A549 (cell line): ENCODE measurements at regions not wholly inside any gene's neighbourhood (a gene's known extent, or its start where the extent isn't known, plus 50 kb on each side); places are given as distances from the start of the nearest gene placed in this dataset.
A peak's percentile ranks its signal among the peaks of the same experiment; 100 is the strongest.

ENCODE experiments used
- ATAC-seq, 2 experiments: fragments of 200-7000 bp in 1 of 2; fragments of >200 bp in 1 of 2; cut with Nextera tagmentation in 1 of 2; cut with Tn5 transposase in 1 of 2; 3 replicates each; pipeline versions ENCODE4 v1.8.0 to v1.9.1; 2018 to 2020; ENCODE audit warnings: mild to moderate bottlenecking in 1 of 2, moderate library complexity in 1 of 2
- CTCF ChIA-PET: fragments of 300-600 bp; sonication (Branson Sonifier 250); formaldehyde crosslinking; extraction: SDS; loops from one replicate; lab custom pipeline; 2021; ENCODE audit warnings: antibody characterized with exemption, inconsistent platforms; lab: Yijun Ruan, JAX
- POLR2A ChIA-PET: fragments of 350-600 bp; formaldehyde crosslinking; extraction: SDS; loops from one replicate; lab custom pipeline; 2021; ENCODE audit warnings: antibody characterized with exemption, inconsistent platforms; lab: Yijun Ruan, JAX
- DNase-seq, 2 experiments: peaks; one replicate each; pipeline versions ENCODE4 v3.0.0 to v3.0.0-alpha.2; 2011 to 2016; ENCODE audit warnings: low read depth in 1 of 2, low spot score in 1 of 2
- FAIRE-seq: peaks from 2 replicates; lab custom pipeline; 2011; peaks lifted over from hg19 to GRCh38; lab: Jason Lieb, UNC
- H3K27ac ChIP-seq, 2 experiments: fragments of >200 bp; sonication (Bioruptor Twin); formaldehyde crosslinking; 3 replicates each; pipeline ENCODE4 v1.5.1; 2016 to 2017
- H3K4me1 ChIP-seq: fragments of >200 bp; sonication (Bioruptor Twin); formaldehyde crosslinking; 3 replicates; pipeline ENCODE4 v1.6.1; 2016
- H3K4me2 ChIP-seq: fragments of >200 bp; sonication (Bioruptor Twin); formaldehyde crosslinking; 3 replicates; pipeline ENCODE4 v1.6.1; 2016
- H3K4me3 ChIP-seq: fragments of >200 bp; sonication (Bioruptor Twin); formaldehyde crosslinking; 3 replicates; pipeline ENCODE4 v1.5.1; 2016
- H3K9me3 ChIP-seq: fragments of >200 bp; sonication (Bioruptor Twin); formaldehyde crosslinking; 3 replicates; pipeline ENCODE4 v1.6.1; 2016
- ATOH8 ChIP-seq: fragments of 250-450 bp; sonication (Bioruptor Pico); IDR thresholded peaks from 2 replicates; pipeline ENCODE4 v1.5.0; 2020; ENCODE audit warnings: low read depth, mild to moderate bottlenecking, moderate library complexity
- CBX8 ChIP-seq: fragments of 200-600 bp; sonication (generic); IDR thresholded peaks from 2 replicates; pipeline ENCODE4 v1.6.1; 2016
- CEBPB ChIP-seq, 2 experiments: fragments of >200 bp in 1 of 2; sonication (Bioruptor Twin) in 1 of 2; formaldehyde crosslinking in 1 of 2; IDR thresholded peaks; 2 replicates each; pipeline ENCODE4 v1.6.1; 2012 to 2016
- CTCF ChIP-seq: fragments of >200 bp; sonication (Bioruptor Twin); formaldehyde crosslinking; IDR thresholded peaks from 3 replicates; pipeline ENCODE4 v1.5.1; 2016
- E2F6 ChIP-seq: IDR thresholded peaks from 2 replicates; pipeline ENCODE4 v1.6.1; 2012; ENCODE audit warnings: low read depth, borderline replicate concordance
- EHF ChIP-seq: fragments of 250-450 bp; sonication (Bioruptor Pico); IDR thresholded peaks from 2 replicates; pipeline ENCODE4 v1.5.0; 2020; ENCODE audit warnings: mild to moderate bottlenecking
- ESRRA ChIP-seq: fragments of 150-350 bp; IDR thresholded peaks from 2 replicates; pipeline ENCODE4 v1.6.1; 2014; ENCODE audit warnings: mild to moderate bottlenecking, low read length, borderline replicate concordance
- HEYL ChIP-seq: fragments of 250-450 bp; sonication (Bioruptor Pico); IDR thresholded peaks from 2 replicates; pipeline ENCODE4 v1.8.0; 2021; ENCODE audit warnings: mild to moderate bottlenecking, moderate library complexity
- HOXA7 ChIP-seq: fragments of 250-450 bp; sonication (Bioruptor Pico); IDR thresholded peaks from 2 replicates; pipeline ENCODE4 v1.5.0; 2020; ENCODE audit warnings: mild to moderate bottlenecking, moderate library complexity
- HOXB13 ChIP-seq: fragments of 250-450 bp; sonication (Bioruptor Pico); IDR thresholded peaks from 2 replicates; pipeline ENCODE4 v1.5.0; 2020; ENCODE audit warnings: low read depth, mild to moderate bottlenecking, moderate library complexity
- KDM5A ChIP-seq: fragments of 200-600 bp; sonication (generic); IDR thresholded peaks from 2 replicates; pipeline ENCODE4 v1.6.1; 2016; ENCODE audit warnings: antibody characterized with exemption, mild to moderate bottlenecking
- MAZ ChIP-seq: fragments of 150-350 bp; IDR thresholded peaks from 2 replicates; pipeline ENCODE4 v1.6.1; 2014; ENCODE audit warnings: antibody characterized with exemption, low read depth, low read length, borderline replicate concordance
- MYC ChIP-seq: IDR thresholded peaks from 2 replicates; pipeline ENCODE4 v1.6.1; 2012; ENCODE audit warnings: mild to moderate bottlenecking, inconsistent platforms, low read length, improper control_type of control experiment, borderline replicate concordance
- NR3C1 ChIP-seq: fragments of >200 bp; sonication (Bioruptor Twin); formaldehyde crosslinking; IDR thresholded peaks from 3 replicates; pipeline ENCODE4 v1.6.1; 2017
- PBX3 ChIP-seq: IDR thresholded peaks from 2 replicates; pipeline ENCODE4 v1.6.1; 2012
- POLR2A ChIP-seq: IDR thresholded peaks from 2 replicates; pipeline ENCODE4 v1.6.1; 2012; ENCODE audit warnings: mild to moderate bottlenecking, low read length
- RAD21 ChIP-seq, 2 experiments: fragments of >200 bp in 1 of 2; sonication (Bioruptor Twin) in 1 of 2; formaldehyde crosslinking in 1 of 2; IDR thresholded peaks in 1 of 2; conservative IDR thresholded peaks in 1 of 2; 2 replicates in 1 of 2; 3 replicates in 1 of 2; pipeline ENCODE4 v1.6.1; 2012 to 2018; ENCODE audit warnings: inconsistent platforms in 1 of 2
- SMC3 ChIP-seq: fragments of >200 bp; sonication (Bioruptor Twin); formaldehyde crosslinking; IDR thresholded peaks from 3 replicates; pipeline ENCODE4 v1.6.1; 2018; ENCODE audit warnings: inconsistent platforms
- ZC3H11A ChIP-seq: fragments of 450-650 bp; IDR thresholded peaks from 2 replicates; pipeline ENCODE4 v1.6.1; 2014; ENCODE audit warnings: antibody characterized with exemption, mild to moderate bottlenecking
- WGBS: methylation state at CpG from one replicate; pipeline ENCODE4 v1.1.6; 2017; ENCODE audit errors: missing lambda C conversion rate; 5-methylcytosine and 5-hydroxymethylcytosine counted together

- no peak for TF ChIP-seq E2F6
- TF ChIP-seq ATOH8: no peak
- no peak for TF ChIP-seq KDM5A
- no peak for TF ChIP-seq CTCF
- TF ChIP-seq RAD21 (conservative IDR thresholded peaks at IDR 0.05 in 1 of 2, IDR thresholded peaks at IDR 0.05 in 1 of 2): no peak
- TF ChIP-seq HEYL: no peak
- TF ChIP-seq POLR2A: no peak
Measured at GRCh38 chr12:58415716-58416115, 474.3 kb downstream of the ATP23 start (continued).

GRCh38 chr12:58416236-58416635 is 474.9 kb downstream of the ATP23 start:
- peak; percentile 52 to 55; a peak in 4 of 6 replicates for ATAC-seq
- no peak for TF ChIP-seq CEBPB (IDR thresholded peaks at IDR 0.05)
- no peak for TF ChIP-seq PBX3
- TF ChIP-seq ESRRA: no peak
- no peak for TF ChIP-seq EHF
- peak; percentile 33; the same call in 2 of the 3 replicates for TF ChIP-seq CTCF
- no peak for TF ChIP-seq HOXB13 (CRISPR knock-in tag)
- TF ChIP-seq CBX8: no peak
- TF ChIP-seq MAZ: no peak
- no peak for TF ChIP-seq HOXA7
- TF ChIP-seq NR3C1: no peak
- no peak for TF ChIP-seq KDM5A
- no peak for TF ChIP-seq MYC
- peak; percentile 45; the same call in 1 of the 3 replicates for TF ChIP-seq SMC3
- TF ChIP-seq ZC3H11A: no peak
- peak; percentile 69 to 70 for TF ChIP-seq RAD21 (conservative IDR thresholded peaks at IDR 0.05 in 1 of 2, IDR thresholded peaks at IDR 0.05 in 1 of 2)
- ChIA-PET POLR2A (interaction anchor here (1.3 kb wide), 1 partner anchor 9 kb away, joined by 5 read pairs; no protein-coding TSS in a partner anchor), CTCF (interaction anchor here (1.4 to 1.9 kb wide), 4 partner anchors 28 to 734 kb away, joined by 3 to 4 read pairs (median 4); no protein-coding TSS in a partner anchor)
- 31% methylated on average over 2 of the region's 2 CpGs for WGBS
- no peak for FAIRE-seq
- Histone ChIP-seq H3K4me1 (peaks cover 52% of the 10 kb centered on the region), H3K4me2 (peak overlapping the region; percentile 24; the same call in 2 of the 3 replicates), H3K27ac (peak overlapping the region; percentile 56 to 73), H3K4me3 (no peak overlapping the region), H3K9me3 (no peaks in the 10 kb centered on the region)
- peak in 1 of 2 experiments; percentile 57 for DNase-seq
